ENCODE measurements at regions not wholly inside any gene's neighbourhood (a gene's known extent, or its start where the extent isn't known, plus 50 kb on each side); places are given as distances from the start of the nearest gene placed in this dataset.
"Not testable (repeated sequence)": the region's sequence is repeated elsewhere in the genome, so short reads cannot be mapped to it uniquely, and the experiment has no call there.

DNA sequence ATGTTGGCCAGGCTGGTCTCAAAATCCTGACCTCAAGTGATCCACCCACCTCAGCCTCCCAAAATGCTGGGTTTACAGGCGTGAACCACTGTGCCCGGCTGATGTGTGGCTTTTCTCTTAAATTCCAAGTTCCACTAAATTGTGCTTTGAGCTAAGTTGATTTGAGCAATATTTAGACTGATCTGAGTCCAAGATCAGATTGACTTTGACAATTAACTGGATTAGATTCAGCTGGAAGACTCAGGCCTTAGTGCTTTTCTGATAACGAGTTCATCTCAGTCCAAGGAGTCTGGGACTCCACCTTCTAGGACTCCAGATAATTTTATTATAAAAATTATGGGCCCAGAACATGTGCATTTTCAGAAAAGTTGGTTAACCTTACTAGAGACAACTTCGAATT, 94.4 kb upstream of the FAM174B start:
- Histone ChIP-seq H3K27me3 (ENCODE audit: control insufficient read depth in 3 of 3, insufficient read depth in 3 of 3, low read length in 3 of 3) (no peaks in the 10 kb centered on the region), H3K36me3 (ENCODE audit: control insufficient read depth in 3 of 3, insufficient read depth in 3 of 3, low read length in 3 of 3) (no peaks in the 10 kb centered on the region), H3K4me3 (ENCODE audit: low read length in 3 of 3) (no peak overlapping the region), H3K27ac (ENCODE audit: low read depth, low read length) (no peak overlapping the region), H3K4me1 (ENCODE audit: control insufficient read depth in 3 of 3, insufficient read depth in 3 of 3, low read length in 3 of 3) (no peaks in the 10 kb centered on the region), H3K9ac (ENCODE audit: low read depth in 1 of 3, low read length in 3 of 3) (no peak overlapping the region), H3K9me3 (ENCODE audit: control insufficient read depth in 3 of 3, low read length in 3 of 3) (no peaks in the 10 kb centered on the region)

DNA sequence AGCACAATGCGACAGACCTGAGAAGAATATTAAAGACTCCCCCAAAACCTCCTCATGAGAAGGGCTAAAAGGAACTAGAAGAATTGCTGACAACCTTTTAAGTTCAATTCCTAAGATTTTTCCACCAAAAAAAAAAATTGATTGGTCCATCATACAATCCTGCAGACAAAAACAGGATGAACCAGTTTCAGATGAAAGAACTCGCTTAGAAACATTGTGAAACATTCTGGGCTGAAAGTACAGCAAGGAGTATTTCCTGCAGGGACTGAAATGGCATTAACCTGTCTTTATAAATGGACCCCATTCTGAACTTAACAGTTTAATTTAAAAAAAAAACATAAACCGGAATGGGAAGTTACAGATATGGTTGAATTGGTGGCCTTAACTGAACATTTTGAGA, 96.0 kb upstream of the FAM174B start:
- no peaks in the 10 kb centered on the region for H3K27me3 ChIP-seq (ENCODE audit: control insufficient read depth in 3 of 3, insufficient read depth in 3 of 3, low read length in 3 of 3)
- no peak overlapping the region for H3K27ac ChIP-seq (ENCODE audit: low read depth, low read length)
- no peak overlapping the region for H3K9ac ChIP-seq (ENCODE audit: low read depth in 1 of 3, low read length in 3 of 3)
- H3K36me3 ChIP-seq (ENCODE audit: control insufficient read depth in 3 of 3, insufficient read depth in 3 of 3, low read length in 3 of 3): no peaks in the 10 kb centered on the region
- no peaks in the 10 kb centered on the region for H3K9me3 ChIP-seq (ENCODE audit: control insufficient read depth in 3 of 3, low read length in 3 of 3)
- no peaks in the 10 kb centered on the region for H3K4me1 ChIP-seq (ENCODE audit: control insufficient read depth in 3 of 3, insufficient read depth in 3 of 3, low read length in 3 of 3)
- no peak overlapping the region for H3K4me3 ChIP-seq (ENCODE audit: low read length in 3 of 3)

DNA sequence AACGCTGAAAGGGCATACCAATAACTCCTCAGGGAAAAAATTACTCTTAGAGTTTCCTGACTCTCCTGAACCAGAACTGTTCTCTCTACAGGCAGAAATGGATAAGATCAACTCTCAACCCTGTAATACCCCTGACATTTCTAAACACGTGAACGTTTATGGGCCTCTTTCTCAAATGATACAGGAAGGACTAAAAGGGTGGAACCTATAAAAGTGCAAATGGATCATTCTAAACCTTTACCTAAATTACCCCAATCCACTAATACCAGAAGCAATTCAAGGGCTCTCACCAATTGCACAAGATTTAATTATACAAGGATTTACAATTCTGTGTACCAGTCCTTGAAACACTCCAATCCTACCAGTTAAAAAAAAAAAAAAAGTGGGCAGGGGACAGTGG, 98.0 kb upstream of the FAM174B start:
- Histone ChIP-seq H3K9me3 (ENCODE audit: control insufficient read depth in 3 of 3, low read length in 3 of 3) (no peaks in the 10 kb centered on the region), H3K4me3 (ENCODE audit: low read length in 3 of 3) (no peak overlapping the region), H3K4me1 (ENCODE audit: control insufficient read depth in 3 of 3, insufficient read depth in 3 of 3, low read length in 3 of 3) (no peaks in the 10 kb centered on the region), H3K27me3 (ENCODE audit: control insufficient read depth in 3 of 3, insufficient read depth in 3 of 3, low read length in 3 of 3) (no peaks in the 10 kb centered on the region), H3K9ac (ENCODE audit: low read depth in 1 of 3, low read length in 3 of 3) (no peak overlapping the region), H3K27ac (ENCODE audit: low read depth, low read length) (no peak overlapping the region), H3K36me3 (ENCODE audit: control insufficient read depth in 3 of 3, insufficient read depth in 3 of 3, low read length in 3 of 3) (no peaks in the 10 kb centered on the region)

DNA sequence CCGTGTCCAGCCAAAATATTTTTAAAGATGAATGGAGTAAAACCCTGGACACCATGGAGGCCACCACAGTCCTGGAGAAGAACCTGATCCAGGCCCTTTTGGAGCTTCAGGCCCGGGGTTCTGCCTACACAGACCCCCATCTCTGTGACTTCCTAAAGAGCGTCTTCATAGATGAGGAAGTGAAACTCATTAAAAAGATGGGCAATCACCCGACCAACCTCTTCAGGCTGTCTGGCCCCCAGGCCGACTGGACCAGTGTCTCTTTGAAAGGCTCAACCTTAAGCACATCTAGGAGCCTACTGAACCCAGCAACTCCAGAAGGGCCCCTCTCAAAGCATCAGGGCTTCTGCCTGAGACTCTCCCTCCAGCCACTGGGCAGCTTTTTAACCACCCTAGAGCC, 107.9 kb upstream of the FAM174B start:
- no peak overlapping the region for H3K9ac ChIP-seq (ENCODE audit: low read depth in 1 of 3, low read length in 3 of 3)
- no peak overlapping the region for H3K4me3 ChIP-seq (ENCODE audit: low read length in 3 of 3)
- H3K27ac ChIP-seq (ENCODE audit: low read depth, low read length): no peak overlapping the region
- no peaks in the 10 kb centered on the region for H3K4me1 ChIP-seq (ENCODE audit: control insufficient read depth in 3 of 3, insufficient read depth in 3 of 3, low read length in 3 of 3)
- no peaks in the 10 kb centered on the region for H3K9me3 ChIP-seq (ENCODE audit: control insufficient read depth in 3 of 3, low read length in 3 of 3)
- no peaks in the 10 kb centered on the region for H3K36me3 ChIP-seq (ENCODE audit: control insufficient read depth in 3 of 3, insufficient read depth in 3 of 3, low read length in 3 of 3)
- no peaks in the 10 kb centered on the region for H3K27me3 ChIP-seq (ENCODE audit: control insufficient read depth in 3 of 3, insufficient read depth in 3 of 3, low read length in 3 of 3)

DNA sequence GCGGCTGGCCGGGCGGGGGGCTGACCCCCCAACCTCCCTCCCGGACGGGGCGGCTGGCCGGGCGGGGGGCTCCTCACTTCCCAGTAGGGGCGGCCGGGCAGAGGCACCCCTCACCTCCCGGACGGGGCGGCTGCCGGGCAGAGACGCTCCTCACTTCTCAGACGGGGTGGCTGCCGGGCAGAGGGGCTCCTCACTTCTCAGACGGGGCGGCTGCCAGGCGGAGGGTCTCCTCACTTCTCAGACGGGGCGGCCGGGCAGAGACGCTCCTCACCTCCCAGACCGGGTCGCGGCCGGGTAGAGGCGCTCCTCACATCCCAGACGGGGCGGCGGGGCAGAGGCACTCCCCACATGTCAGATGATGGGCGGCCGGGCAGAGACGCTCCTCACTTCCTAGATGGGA, 112.6 kb upstream of the FAM174B start:
- not testable (repeated sequence) for H3K36me3 ChIP-seq (ENCODE audit: control insufficient read depth in 3 of 3, insufficient read depth in 3 of 3, low read length in 3 of 3); H3K27me3 ChIP-seq (ENCODE audit: control insufficient read depth in 3 of 3, insufficient read depth in 3 of 3, low read length in 3 of 3)

DNA sequence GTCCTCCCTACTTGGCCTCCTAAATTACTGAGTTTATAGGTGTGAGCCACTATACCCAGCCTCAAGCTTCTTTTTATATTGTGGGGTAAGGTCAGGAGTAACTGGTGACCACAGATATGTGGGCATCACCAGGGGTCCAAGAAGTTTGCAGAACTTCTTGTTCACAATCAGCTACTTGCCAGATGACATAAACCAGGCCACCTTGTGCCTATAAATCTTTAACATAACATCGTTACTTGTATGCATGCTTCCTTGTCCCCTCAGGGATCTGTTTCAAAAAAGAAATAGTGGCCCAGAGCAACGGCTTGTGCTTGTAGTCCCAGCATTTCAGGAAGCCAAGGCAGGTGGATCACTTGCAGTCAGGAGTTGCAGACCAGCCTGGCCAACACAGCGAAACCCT, 115.1 kb upstream of the FAM174B start:
- Histone ChIP-seq H3K4me1 (ENCODE audit: control insufficient read depth in 3 of 3, insufficient read depth in 3 of 3, low read length in 3 of 3) (no peaks in the 10 kb centered on the region), H3K9ac (ENCODE audit: low read depth in 1 of 3, low read length in 3 of 3) (no peak overlapping the region), H3K27me3 (ENCODE audit: control insufficient read depth in 3 of 3, insufficient read depth in 3 of 3, low read length in 3 of 3) (no peaks in the 10 kb centered on the region), H3K9me3 (ENCODE audit: control insufficient read depth in 3 of 3, low read length in 3 of 3) (no peaks in the 10 kb centered on the region), H3K27ac (ENCODE audit: low read depth, low read length) (no peak overlapping the region), H3K4me3 (ENCODE audit: low read length in 3 of 3) (no peak overlapping the region), H3K36me3 (ENCODE audit: control insufficient read depth in 3 of 3, insufficient read depth in 3 of 3, low read length in 3 of 3) (no peaks in the 10 kb centered on the region)

More for the DNA sequence above, 112.6 kb upstream of the FAM174B start:
- not testable (repeated sequence) for H3K4me3 ChIP-seq (ENCODE audit: low read length in 3 of 3); H3K9me3 ChIP-seq (ENCODE audit: control insufficient read depth in 3 of 3, low read length in 3 of 3); H3K27ac ChIP-seq (ENCODE audit: low read depth, low read length); H3K9ac ChIP-seq (ENCODE audit: low read depth in 1 of 3, low read length in 3 of 3); H3K4me1 ChIP-seq (ENCODE audit: control insufficient read depth in 3 of 3, insufficient read depth in 3 of 3, low read length in 3 of 3)

DNA sequence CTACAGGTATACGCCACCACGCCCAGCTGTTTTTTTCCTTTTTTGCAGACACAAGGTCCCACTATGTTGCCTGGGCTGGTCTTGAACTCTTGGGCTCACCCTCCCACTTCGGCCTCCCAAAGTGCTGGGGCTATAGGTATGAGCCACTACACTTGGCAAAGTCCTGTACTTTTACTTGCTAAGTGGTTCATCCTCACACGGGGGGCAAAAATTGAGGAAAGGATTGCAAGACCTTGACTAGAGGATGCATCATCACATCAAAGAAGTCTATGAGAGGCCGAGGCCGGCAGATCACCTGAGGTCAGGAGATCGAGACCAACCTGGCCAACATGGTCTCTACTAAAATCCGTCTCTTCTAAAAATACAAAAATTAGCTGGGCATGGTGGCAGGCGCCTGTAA, 116.5 kb upstream of the FAM174B start:
- Histone ChIP-seq H3K27me3 (ENCODE audit: control insufficient read depth in 3 of 3, insufficient read depth in 3 of 3, low read length in 3 of 3) (no peaks in the 10 kb centered on the region), H3K36me3 (ENCODE audit: control insufficient read depth in 3 of 3, insufficient read depth in 3 of 3, low read length in 3 of 3) (no peaks in the 10 kb centered on the region), H3K4me1 (ENCODE audit: control insufficient read depth in 3 of 3, insufficient read depth in 3 of 3, low read length in 3 of 3) (no peaks in the 10 kb centered on the region), H3K9ac (ENCODE audit: low read depth in 1 of 3, low read length in 3 of 3) (no peak overlapping the region), H3K27ac (ENCODE audit: low read depth, low read length) (no peak overlapping the region), H3K9me3 (ENCODE audit: control insufficient read depth in 3 of 3, low read length in 3 of 3) (no peaks in the 10 kb centered on the region), H3K4me3 (ENCODE audit: low read length in 3 of 3) (no peak overlapping the region)

DNA sequence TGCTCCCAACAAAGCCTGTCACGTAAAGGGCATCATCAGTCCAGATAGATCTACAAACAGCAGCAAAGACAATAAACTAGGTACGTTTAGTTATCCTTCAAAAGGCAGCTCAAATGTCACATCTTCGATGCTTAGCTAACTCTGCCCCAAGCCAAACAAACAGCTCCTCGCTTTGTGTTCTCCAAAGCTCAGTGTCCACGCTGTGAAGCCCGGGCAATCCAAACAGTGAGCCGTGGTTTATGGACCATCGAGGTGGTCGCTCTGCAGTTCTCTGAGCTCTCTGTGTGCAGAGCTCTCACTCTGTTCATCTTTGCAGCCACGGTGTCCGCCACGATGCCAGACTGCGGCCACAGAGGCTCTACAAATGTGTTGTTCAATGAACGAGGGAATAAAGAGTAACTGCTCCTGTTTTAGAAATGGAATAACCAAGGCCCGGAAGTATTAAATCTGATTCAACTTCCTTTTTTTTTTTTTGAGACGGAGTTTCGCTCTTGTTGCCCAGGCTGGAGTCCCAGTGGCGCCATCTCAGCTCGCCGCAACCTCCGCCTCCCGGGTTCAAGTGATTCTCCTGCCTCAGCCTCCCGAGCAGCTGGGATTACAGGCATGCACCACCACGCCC, 117.2 kb upstream of the FAM174B start:
- Histone ChIP-seq H3K27ac (ENCODE audit: low read depth, low read length) (no peak overlapping the region), H3K4me1 (ENCODE audit: control insufficient read depth in 3 of 3, insufficient read depth in 3 of 3, low read length in 3 of 3) (no peaks in the 10 kb centered on the region), H3K27me3 (ENCODE audit: control insufficient read depth in 3 of 3, insufficient read depth in 3 of 3, low read length in 3 of 3) (no peaks in the 10 kb centered on the region), H3K9me3 (ENCODE audit: control insufficient read depth in 3 of 3, low read length in 3 of 3) (no peaks in the 10 kb centered on the region), H3K36me3 (ENCODE audit: control insufficient read depth in 3 of 3, insufficient read depth in 3 of 3, low read length in 3 of 3) (no peaks in the 10 kb centered on the region), H3K9ac (ENCODE audit: low read depth in 1 of 3, low read length in 3 of 3) (no peak overlapping the region), H3K4me3 (ENCODE audit: low read length in 3 of 3) (no peak overlapping the region)

DNA sequence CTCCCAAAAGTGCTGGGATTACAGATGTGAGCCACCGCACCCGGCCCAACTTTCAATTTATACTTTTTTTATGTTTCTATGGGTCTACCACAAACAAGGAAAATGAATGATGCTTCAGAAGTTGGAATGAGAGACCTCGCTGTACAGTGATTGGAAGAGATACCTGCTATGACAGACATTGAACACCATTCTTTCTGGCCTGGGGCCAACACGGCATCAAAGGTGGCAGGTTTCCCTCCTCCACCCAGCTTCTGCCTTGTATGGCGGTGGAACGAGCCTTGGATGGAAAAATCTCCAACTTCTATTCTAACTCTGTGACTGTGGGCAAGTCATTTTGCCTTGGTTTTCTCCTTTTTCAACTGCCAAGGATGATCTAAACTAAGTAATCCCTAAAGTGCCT, 117.8 kb upstream of the FAM174B start:
- Histone ChIP-seq H3K27ac (ENCODE audit: low read depth, low read length) (no peak overlapping the region), H3K4me3 (ENCODE audit: low read length in 3 of 3) (no peak overlapping the region), H3K9me3 (ENCODE audit: control insufficient read depth in 3 of 3, low read length in 3 of 3) (no peaks in the 10 kb centered on the region), H3K4me1 (ENCODE audit: control insufficient read depth in 3 of 3, insufficient read depth in 3 of 3, low read length in 3 of 3) (no peaks in the 10 kb centered on the region), H3K36me3 (ENCODE audit: control insufficient read depth in 3 of 3, insufficient read depth in 3 of 3, low read length in 3 of 3) (no peaks in the 10 kb centered on the region), H3K27me3 (ENCODE audit: control insufficient read depth in 3 of 3, insufficient read depth in 3 of 3, low read length in 3 of 3) (no peaks in the 10 kb centered on the region), H3K9ac (ENCODE audit: low read depth in 1 of 3, low read length in 3 of 3) (no peak overlapping the region)

DNA sequence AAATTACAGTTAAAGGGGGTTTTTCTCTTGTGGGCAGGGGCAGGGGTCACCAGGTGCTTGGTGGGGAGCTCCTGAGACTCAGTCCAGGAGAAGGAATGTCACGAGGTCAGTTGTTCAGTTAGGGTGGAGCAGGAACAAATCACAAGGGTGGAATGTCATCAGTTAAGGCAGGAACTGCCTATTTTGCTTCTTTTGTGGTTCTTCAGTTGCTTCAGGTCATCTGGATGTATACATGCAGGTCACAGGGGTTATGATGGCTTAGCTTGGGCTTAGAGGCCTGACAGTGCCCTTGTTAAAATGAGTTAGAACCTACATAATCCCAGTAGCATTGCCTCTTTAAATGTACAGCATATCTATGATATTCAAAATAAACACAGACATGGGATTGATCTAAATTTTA, 120.2 kb upstream of the CHD2 start:
- Histone ChIP-seq H3K36me3 (ENCODE audit: control insufficient read depth in 3 of 3, insufficient read depth in 3 of 3, low read length in 3 of 3) (no peaks in the 10 kb centered on the region), H3K27ac (ENCODE audit: low read depth, low read length) (no peak overlapping the region), H3K9me3 (ENCODE audit: control insufficient read depth in 3 of 3, low read length in 3 of 3) (no peaks in the 10 kb centered on the region), H3K4me3 (ENCODE audit: low read length in 3 of 3) (no peak overlapping the region), H3K4me1 (ENCODE audit: control insufficient read depth in 3 of 3, insufficient read depth in 3 of 3, low read length in 3 of 3) (no peaks in the 10 kb centered on the region), H3K9ac (ENCODE audit: low read depth in 1 of 3, low read length in 3 of 3) (no peak overlapping the region), H3K27me3 (ENCODE audit: control insufficient read depth in 3 of 3, insufficient read depth in 3 of 3, low read length in 3 of 3) (no peaks in the 10 kb centered on the region)

DNA sequence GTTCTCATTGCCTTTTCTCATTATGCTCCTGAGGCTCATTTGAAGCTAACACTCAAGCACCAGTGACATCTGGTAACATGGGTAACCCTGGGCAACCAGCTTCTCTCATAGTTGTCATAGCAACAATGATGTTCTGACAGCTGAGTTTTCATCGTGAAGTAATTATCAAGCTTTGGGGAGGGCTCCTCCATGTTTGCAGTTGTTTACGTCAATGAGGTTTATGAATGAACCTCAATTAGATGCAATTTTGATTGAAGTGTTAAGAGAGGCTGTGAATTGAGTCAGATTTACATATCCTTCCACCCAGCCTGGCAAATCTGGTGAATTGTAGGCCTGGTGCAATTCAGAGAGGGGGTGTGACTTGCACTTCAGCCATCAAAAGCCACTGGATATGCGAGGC, 119.3 kb upstream of the CHD2 start:
- Histone ChIP-seq H3K9ac (ENCODE audit: low read depth in 1 of 3, low read length in 3 of 3) (no peak overlapping the region), H3K4me1 (ENCODE audit: control insufficient read depth in 3 of 3, insufficient read depth in 3 of 3, low read length in 3 of 3) (no peaks in the 10 kb centered on the region), H3K27ac (ENCODE audit: low read depth, low read length) (no peak overlapping the region), H3K36me3 (ENCODE audit: control insufficient read depth in 3 of 3, insufficient read depth in 3 of 3, low read length in 3 of 3) (no peaks in the 10 kb centered on the region), H3K4me3 (ENCODE audit: low read length in 3 of 3) (no peak overlapping the region), H3K9me3 (ENCODE audit: control insufficient read depth in 3 of 3, low read length in 3 of 3) (no peaks in the 10 kb centered on the region), H3K27me3 (ENCODE audit: control insufficient read depth in 3 of 3, insufficient read depth in 3 of 3, low read length in 3 of 3) (no peaks in the 10 kb centered on the region)
